ENCODE measurements at regions not wholly inside any gene's neighbourhood (a gene's known extent, or its start where the extent isn't known, plus 50 kb on each side); places are given as distances from the start of the nearest gene placed in this dataset.
"Not testable (repeated sequence)": the region's sequence is repeated elsewhere in the genome, so short reads cannot be mapped to it uniquely, and the experiment has no call there.

DNA sequence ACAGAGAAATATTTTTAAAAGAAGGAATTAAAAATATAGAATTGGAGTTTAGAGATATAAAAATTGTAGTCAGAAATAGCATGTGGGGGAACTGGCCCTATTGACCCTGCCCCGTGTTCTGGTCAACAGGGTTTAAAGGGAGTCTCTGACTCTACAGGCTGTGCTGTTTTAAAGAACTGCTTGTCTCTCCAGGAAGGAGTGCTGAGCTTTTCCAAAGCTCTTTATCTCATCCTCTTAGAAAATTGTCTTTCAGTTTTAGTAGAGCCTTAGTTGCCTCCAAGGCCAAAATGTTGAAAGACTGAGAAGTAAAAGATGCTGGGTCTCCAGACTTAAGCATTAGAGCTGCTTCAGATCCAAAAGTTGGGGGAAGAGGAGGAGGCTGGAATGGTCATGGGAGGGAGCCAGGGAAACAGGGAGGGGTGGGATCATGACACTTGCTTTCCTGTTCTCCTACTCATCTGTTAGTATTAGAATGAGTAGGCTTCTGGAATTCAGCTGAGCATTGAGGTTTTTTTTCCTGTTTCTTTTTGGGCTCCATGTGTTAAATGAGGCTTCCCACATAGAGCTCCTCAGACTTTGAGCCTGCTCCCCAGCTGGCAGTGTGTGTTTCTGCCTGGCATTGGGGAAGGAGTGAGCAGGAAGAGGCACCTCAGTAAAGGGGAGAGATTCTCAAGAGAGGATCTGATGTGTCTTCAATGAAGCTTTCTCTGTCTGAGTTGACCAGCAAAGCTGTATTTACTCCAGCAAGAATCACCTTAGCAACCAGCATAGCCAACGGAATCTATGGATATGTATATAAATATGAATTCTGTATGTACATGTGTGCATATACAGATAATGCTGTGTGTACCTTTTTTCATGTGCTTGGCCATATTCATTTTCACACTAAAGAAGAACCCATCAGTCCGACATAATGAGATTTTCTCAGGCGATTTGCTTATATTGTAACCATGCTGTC is 186.8 kb upstream of the FBXO11 start:
- DNase-seq (ENCODE audit: low spot score) (no peak), ATAC-seq (ENCODE audit: low FRiP score) (no peak)
- no peak for TF ChIP-seq CTCF (IDR thresholded peaks at IDR 0.05)

DNA sequence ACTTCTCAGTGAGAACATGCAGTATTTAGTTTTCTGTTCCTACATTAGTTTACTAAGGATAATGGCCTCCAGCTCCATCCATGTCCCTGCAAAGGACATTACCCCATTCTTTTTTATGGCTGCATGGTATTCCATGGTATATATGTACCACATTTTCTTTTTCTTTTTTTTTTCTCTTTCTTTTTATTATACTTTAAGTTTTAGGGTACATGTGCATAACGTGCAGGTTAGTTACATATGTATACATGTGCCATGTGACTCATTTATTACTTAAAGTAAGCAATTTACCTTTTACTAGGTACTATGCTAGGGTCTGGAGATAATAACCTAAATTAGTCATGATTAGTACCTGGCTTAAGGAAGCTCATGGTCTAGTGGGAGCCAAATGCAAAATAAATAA is 190.5 kb upstream of the FBXO11 start:
- ATAC-seq (ENCODE audit: low FRiP score); DNase-seq (ENCODE audit: low spot score): not testable (repeated sequence)

GRCh38 chr2:48098539-48098938 is 192.2 kb upstream of the FBXO11 start:
- DNase-seq (ENCODE audit: low spot score) (no peak), ATAC-seq (ENCODE audit: low FRiP score) (no peak)
- TF ChIP-seq CTCF (IDR thresholded peaks at IDR 0.05): no peak

DNA sequence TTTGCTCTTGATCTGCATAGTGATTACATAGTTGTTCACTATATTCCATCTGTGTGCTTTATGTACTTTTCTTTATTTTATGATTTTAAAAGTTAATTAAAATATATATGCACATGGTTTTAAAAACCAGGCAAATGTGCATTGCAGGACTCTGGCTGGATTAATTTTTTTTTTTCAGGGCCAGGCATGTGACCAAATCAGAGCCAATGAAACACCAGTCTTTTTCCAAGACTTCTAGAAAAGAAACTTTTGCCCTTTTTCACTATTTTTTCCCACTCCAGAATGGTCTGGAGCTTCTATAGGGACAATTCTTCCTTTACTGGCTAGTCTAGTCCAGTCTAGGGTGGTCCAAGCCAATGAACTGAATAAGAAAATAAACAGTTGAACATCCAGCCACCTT is 198.1 kb upstream of the FBXO11 start:
- no peak for ATAC-seq (ENCODE audit: low FRiP score)
- TF ChIP-seq CTCF (IDR thresholded peaks at IDR 0.05): no peak
- no peak for DNase-seq (ENCODE audit: low spot score)

GRCh38 chr2:48105848-48106247 is 199.6 kb upstream of the FBXO11 start:
- ATAC-seq (ENCODE audit: low FRiP score): no peak
- no peak for TF ChIP-seq CTCF (IDR thresholded peaks at IDR 0.05)

GRCh38 chr2:48107326-48107925 is 201.1 kb upstream of the FBXO11 start:
- TF ChIP-seq CTCF (IDR thresholded peaks at IDR 0.05): no peak
- no peak for DNase-seq (ENCODE audit: low spot score)
- ATAC-seq (ENCODE audit: low FRiP score): no peak

More at GRCh38 chr2:48105848-48106247, 199.6 kb upstream of the FBXO11 start:
- no peak for DNase-seq (ENCODE audit: low spot score)

- no peak for DNase-seq (ENCODE audit: low spot score)
- no peak for TF ChIP-seq CTCF (IDR thresholded peaks at IDR 0.05)
- ATAC-seq (ENCODE audit: low FRiP score): no peak
Measured at GRCh38 chr2:48108455-48108854, 202.2 kb upstream of the FBXO11 start.

All from omental fat pad (tissue), 3 donors.